Transverse colon (tissue), 4 donors: ENCODE measurements at regions not wholly inside any gene's neighbourhood (a gene's known extent, or its start where the extent isn't known, plus 50 kb on each side); places are given as distances from the start of the nearest gene placed in this dataset.

Source experiments
- EP300 ChIP-seq: sonication (generic); formaldehyde crosslinking; IDR thresholded peaks from one replicate; pipeline ENCODE4 v1.6.1; 2017; ENCODE audit warnings: antibody characterized with exemption, low read depth
- POLR2A ChIP-seq: fragments of 450-650 bp; IDR thresholded peaks from one replicate; pipeline ENCODE4 v1.6.1; 2016; ENCODE audit warnings: antibody characterized with exemption, mild to moderate bottlenecking, moderate library complexity
- POLR2AphosphoS5 ChIP-seq, 3 donors: sonication (generic); formaldehyde crosslinking; IDR thresholded peaks; one replicate each; pipeline ENCODE4 v1.6.1; 2016; ENCODE audit warnings: antibody characterized with exemption in 3 of 3
- TF ChIP-seq, protein P1 (sequence below), 5 experiments: fragments of 200-600 bp in 3 of 5; fragments of 450-650 bp in 2 of 5; sonication (generic) in 3 of 5; IDR thresholded peaks; 1 replicate in 2 of 5; 2 replicates in 3 of 5; pipeline ENCODE4 v1.5.1; 2016 to 2017; ENCODE audit warnings: antibody characterized with exemption in 5 of 5, inconsistent platforms in 3 of 5, mild to moderate bottlenecking in 2 of 5, moderate library complexity in 1 of 5

DNA sequence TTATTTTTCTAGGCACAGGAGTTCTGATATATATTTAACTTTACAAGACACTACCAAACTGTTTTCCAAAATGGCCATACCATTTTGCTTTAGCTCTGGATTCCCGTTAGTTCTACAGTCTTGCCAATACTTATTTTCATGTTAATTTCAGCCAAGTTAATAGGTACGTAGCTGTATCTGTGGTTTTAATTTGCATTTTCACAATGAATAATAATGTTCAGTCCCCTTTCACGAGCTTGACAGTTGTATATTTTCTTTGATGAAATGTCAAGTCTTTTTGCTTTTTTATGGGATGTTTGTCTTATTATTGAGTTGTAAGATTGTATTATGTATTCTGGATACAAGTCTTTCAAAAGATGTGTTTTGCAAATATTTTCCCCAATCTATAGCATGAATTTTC lies 50.6 kb upstream of the GALNT5 start:
- TF ChIP-seq, protein P1, sequence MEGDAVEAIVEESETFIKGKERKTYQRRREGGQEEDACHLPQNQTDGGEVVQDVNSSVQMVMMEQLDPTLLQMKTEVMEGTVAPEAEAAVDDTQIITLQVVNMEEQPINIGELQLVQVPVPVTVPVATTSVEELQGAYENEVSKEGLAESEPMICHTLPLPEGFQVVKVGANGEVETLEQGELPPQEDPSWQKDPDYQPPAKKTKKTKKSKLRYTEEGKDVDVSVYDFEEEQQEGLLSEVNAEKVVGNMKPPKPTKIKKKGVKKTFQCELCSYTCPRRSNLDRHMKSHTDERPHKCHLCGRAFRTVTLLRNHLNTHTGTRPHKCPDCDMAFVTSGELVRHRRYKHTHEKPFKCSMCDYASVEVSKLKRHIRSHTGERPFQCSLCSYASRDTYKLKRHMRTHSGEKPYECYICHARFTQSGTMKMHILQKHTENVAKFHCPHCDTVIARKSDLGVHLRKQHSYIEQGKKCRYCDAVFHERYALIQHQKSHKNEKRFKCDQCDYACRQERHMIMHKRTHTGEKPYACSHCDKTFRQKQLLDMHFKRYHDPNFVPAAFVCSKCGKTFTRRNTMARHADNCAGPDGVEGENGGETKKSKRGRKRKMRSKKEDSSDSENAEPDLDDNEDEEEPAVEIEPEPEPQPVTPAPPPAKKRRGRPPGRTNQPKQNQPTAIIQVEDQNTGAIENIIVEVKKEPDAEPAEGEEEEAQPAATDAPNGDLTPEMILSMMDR (IDR thresholded peaks at IDR 0.05) = no peak
- no peak for TF ChIP-seq EP300
- no peak for TF ChIP-seq POLR2A
- TF ChIP-seq POLR2AphosphoS5 (IDR thresholded peaks at IDR 0.05) = no peak
